HFFc6 (cell line): ENCODE measurements at regions not wholly inside any gene's neighbourhood (a gene's known extent, or its start where the extent isn't known, plus 50 kb on each side); places are given as distances from the start of the nearest gene placed in this dataset.

ENCODE experiments used
- DNase-seq: peaks from one replicate; pipeline ENCODE4 v3.0.0-alpha.2; 2018
- H3K27ac Mint-ChIP-seq: 2 replicates; pipeline ENCODE4 v1.8.0; 2020; ENCODE audit warnings: mild to moderate bottlenecking, mixed read lengths
- H3K27me3 Mint-ChIP-seq: 2 replicates; pipeline ENCODE4 v1.8.0; 2021; ENCODE audit warnings: mild to moderate bottlenecking, moderate library complexity, mixed read lengths; ENCODE audit not compliant: insufficient read depth
- H3K36me3 Mint-ChIP-seq: 2 replicates; pipeline ENCODE4 v1.8.0; 2021; ENCODE audit warnings: low read depth, mixed read lengths
- H3K4me1 Mint-ChIP-seq: 2 replicates; pipeline ENCODE4 v1.8.0; 2020; ENCODE audit warnings: low read depth, mixed read lengths
- H3K4me3 Mint-ChIP-seq: 2 replicates; pipeline ENCODE4 v1.8.0; 2020; ENCODE audit warnings: mild to moderate bottlenecking, moderate library complexity, mixed read lengths
- H3K9me3 Mint-ChIP-seq: 2 replicates; pipeline ENCODE4 v1.8.0; 2020; ENCODE audit warnings: mild to moderate bottlenecking, mixed read lengths
- TF ChIP-seq, protein P1 (sequence below): fragments of 200-600 bp; sonication (generic); IDR thresholded peaks from 2 replicates; pipeline ENCODE4 v1.5.0; 2021; ENCODE audit warnings: antibody characterized with exemption, mild to moderate bottlenecking

DNA sequence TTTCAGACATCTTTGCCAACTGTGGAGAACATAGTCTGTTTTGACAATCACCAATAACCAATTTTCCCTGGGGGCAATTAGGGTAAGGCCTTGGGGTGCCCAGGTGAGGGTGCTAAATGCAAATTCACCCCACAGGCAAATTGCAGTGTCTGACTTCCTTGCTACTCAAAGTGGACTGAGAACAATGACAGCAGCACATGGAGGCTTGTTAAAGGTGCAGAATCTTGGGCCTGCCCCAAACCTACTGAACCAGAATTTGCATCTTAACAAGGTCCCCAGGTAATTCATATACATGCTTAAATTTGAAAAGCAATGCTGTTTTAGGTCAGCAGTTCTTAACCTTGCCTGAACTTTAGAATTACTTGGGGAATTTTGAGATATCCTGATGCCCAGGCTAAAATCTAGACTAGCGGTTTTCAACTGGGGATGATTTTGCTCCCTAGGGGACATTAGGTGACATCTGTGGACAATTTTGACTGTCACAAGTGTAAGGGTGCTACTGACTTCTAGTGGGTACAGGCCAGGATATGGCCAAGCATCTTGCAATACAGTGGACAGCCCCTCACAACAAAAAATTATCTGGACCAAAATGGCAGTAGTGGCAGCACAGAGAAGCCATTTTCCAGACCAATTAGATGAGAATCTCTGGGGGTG lies 80.2 kb upstream of the GCFC2 start:
- Mint-ChIP-seq H3K27ac (no peak overlapping the region), H3K27me3 (no peaks in the 10 kb centered on the region; the same call in 1 of the 2 replicates), H3K36me3 (no peaks in the 10 kb centered on the region), H3K9me3 (no peaks in the 10 kb centered on the region), H3K4me3 (no peak overlapping the region), H3K4me1 (no peaks in the 10 kb centered on the region)
- TF ChIP-seq, protein P1, sequence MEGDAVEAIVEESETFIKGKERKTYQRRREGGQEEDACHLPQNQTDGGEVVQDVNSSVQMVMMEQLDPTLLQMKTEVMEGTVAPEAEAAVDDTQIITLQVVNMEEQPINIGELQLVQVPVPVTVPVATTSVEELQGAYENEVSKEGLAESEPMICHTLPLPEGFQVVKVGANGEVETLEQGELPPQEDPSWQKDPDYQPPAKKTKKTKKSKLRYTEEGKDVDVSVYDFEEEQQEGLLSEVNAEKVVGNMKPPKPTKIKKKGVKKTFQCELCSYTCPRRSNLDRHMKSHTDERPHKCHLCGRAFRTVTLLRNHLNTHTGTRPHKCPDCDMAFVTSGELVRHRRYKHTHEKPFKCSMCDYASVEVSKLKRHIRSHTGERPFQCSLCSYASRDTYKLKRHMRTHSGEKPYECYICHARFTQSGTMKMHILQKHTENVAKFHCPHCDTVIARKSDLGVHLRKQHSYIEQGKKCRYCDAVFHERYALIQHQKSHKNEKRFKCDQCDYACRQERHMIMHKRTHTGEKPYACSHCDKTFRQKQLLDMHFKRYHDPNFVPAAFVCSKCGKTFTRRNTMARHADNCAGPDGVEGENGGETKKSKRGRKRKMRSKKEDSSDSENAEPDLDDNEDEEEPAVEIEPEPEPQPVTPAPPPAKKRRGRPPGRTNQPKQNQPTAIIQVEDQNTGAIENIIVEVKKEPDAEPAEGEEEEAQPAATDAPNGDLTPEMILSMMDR, result no peak
- no peak for DNase-seq

DNA sequence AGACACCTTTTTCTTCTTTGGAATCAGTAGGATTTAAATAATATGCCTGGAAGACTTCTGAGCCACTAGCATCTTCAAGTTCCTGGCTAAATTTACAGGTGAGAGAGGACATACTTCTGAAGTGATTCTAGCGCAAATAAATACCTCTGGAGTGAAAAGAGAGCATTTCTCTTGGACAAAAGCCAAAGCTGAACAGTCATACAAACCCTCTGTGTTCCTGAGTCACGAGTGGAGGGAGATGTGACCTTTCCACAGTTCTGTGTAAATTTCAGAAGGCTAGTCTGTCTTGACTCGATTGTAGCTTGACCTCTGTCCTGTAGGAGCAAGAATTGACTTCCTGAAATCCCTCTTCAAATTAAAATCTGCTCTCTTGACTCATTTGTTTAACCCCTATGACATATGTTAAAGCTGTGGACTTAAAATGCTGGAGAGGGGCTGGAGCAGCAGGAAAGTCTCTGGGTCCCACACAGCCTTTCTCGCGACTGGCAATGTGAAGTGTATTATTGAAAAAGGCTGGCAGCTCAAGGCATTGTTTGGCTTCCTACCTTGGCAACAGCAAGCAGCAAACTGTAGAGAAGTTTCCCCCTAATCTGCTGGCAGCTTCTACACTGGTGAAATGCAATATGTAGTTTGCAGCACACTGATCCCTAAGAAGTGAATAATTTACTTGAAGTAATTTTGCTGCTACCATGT lies 79.6 kb upstream of the GCFC2 start:
- Mint-ChIP-seq H3K27ac (no peak overlapping the region), H3K4me1 (no peaks in the 10 kb centered on the region), H3K36me3 (no peaks in the 10 kb centered on the region), H3K9me3 (no peaks in the 10 kb centered on the region), H3K4me3 (no peak overlapping the region), H3K27me3 (no peaks in the 10 kb centered on the region; the same call in 1 of the 2 replicates)
- DNase-seq, result no peak
- TF ChIP-seq, protein P1, result no peak

DNA sequence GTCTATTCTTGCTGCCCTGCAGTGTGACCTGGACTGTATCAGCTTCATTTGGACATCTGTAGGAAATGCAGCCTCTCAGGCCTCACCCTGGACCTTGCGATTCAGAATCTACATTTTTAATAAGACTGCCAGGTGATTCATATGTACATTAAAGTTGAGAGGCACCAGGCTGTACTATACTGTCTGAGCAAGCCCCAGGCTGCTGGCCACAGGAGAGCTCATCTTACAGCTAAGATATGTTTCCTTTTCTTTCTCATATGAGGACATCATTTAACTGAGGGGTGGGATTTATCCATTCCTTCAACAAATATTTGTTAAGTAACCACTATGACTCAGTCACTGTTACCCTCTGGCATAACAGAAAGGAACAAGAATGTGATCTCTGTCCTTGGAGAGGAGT lies 78.2 kb upstream of the GCFC2 start:
- H3K4me3 Mint-ChIP-seq, result no peak overlapping the region
- TF ChIP-seq, protein P1, result no peak
- H3K27ac Mint-ChIP-seq, result no peak overlapping the region
- no peaks in the 10 kb centered on the region for H3K9me3 Mint-ChIP-seq
- H3K36me3 Mint-ChIP-seq, result no peaks in the 10 kb centered on the region
- no peaks in the 10 kb centered on the region for H3K4me1 Mint-ChIP-seq
- H3K27me3 Mint-ChIP-seq, result no peaks in the 10 kb centered on the region; the same call in 1 of the 2 replicates
- DNase-seq, result no peak

DNA sequence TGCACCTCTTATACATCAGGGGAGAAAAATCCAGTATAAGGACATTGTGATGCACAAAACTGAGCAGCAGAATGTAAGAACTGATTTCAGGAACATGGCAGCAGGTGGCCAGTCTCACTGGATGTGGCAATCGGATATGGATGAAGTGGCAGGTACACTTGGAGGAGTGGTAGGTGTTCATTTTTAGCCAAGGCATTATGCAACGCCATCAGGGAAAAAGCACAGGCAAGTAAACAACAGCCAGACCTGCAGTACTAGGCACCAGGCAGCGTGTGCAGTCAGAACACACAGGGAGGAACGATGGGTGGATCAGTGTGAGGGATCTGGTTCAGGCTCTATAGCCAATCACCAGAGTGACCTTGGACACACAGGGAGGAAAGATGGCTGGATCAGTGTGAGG lies 77.4 kb upstream of the GCFC2 start:
- no peaks in the 10 kb centered on the region for H3K36me3 Mint-ChIP-seq
- TF ChIP-seq, protein P1, result no peak
- no peaks in the 10 kb centered on the region for H3K9me3 Mint-ChIP-seq
- H3K27me3 Mint-ChIP-seq, result no peaks in the 10 kb centered on the region; the same call in 1 of the 2 replicates
- no peaks in the 10 kb centered on the region for H3K4me1 Mint-ChIP-seq
- DNase-seq, result no peak
- H3K4me3 Mint-ChIP-seq, result no peak overlapping the region
- H3K27ac Mint-ChIP-seq, result no peak overlapping the region

DNA sequence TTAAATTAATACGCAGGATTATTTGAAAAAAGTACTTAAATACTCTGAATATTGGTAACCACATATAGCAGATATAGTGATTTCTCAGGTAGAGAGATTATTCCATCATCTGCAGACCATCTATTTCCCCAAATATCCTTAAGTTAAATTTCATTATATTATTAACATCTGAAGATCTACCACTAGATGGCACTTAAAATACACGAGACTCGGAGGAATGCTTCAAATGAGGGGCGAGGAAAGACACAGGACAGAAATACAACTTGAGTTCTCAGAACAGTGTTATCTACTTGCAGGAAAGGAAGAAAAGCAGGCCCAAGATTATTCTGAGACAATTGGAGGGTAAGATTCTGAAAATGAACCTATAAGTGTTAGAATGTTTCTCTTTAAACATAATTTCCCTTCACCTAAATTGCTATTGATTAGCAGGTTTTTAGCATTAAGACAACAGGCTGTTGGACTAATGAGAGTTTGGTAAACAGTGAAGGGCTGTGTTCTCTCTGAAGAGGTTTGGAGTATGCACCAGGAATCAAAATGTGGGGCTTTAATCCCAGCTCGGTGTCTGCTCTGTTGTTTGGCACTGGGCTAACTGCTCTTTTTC lies 76.9 kb upstream of the GCFC2 start:
- Mint-ChIP-seq H3K4me3 (no peak overlapping the region), H3K27ac (no peak overlapping the region), H3K27me3 (no peaks in the 10 kb centered on the region; the same call in 1 of the 2 replicates), H3K9me3 (no peaks in the 10 kb centered on the region), H3K36me3 (no peaks in the 10 kb centered on the region), H3K4me1 (no peaks in the 10 kb centered on the region)
- DNase-seq, result peak; percentile 12
- TF ChIP-seq, protein P1, result peak; percentile 75
